Adrenal gland (tissue), 5 donors: ENCODE measurements at regions not wholly inside any gene's neighbourhood (a gene's known extent, or its start where the extent isn't known, plus 50 kb on each side); places are given as distances from the start of the nearest gene placed in this dataset.

ENCODE experiments used
- POLR2A ChIP-seq, 2 donors: fragments of 450-650 bp; IDR thresholded peaks; one replicate each; pipeline ENCODE4 v1.6.1; 2017; ENCODE audit warnings: antibody characterized with exemption in 2 of 2, mild to moderate bottlenecking in 2 of 2, moderate library complexity in 1 of 2
- TF ChIP-seq, protein P1 (sequence below), 6 experiments: fragments of 450-650 bp in 4 of 6; fragments of 200-600 bp in 2 of 6; sonication (generic) in 1 of 6; IDR thresholded peaks; 1 replicate in 5 of 6; 2 replicates in 1 of 6; pipeline versions ENCODE4 v1.5.1 to v1.8.0; 2016 to 2021; ENCODE audit warnings: antibody characterized with exemption in 6 of 6, mild to moderate bottlenecking in 2 of 6, moderate library complexity in 1 of 6
- donor health status: DM: no; HTN: no; CAD: no.

DNA sequence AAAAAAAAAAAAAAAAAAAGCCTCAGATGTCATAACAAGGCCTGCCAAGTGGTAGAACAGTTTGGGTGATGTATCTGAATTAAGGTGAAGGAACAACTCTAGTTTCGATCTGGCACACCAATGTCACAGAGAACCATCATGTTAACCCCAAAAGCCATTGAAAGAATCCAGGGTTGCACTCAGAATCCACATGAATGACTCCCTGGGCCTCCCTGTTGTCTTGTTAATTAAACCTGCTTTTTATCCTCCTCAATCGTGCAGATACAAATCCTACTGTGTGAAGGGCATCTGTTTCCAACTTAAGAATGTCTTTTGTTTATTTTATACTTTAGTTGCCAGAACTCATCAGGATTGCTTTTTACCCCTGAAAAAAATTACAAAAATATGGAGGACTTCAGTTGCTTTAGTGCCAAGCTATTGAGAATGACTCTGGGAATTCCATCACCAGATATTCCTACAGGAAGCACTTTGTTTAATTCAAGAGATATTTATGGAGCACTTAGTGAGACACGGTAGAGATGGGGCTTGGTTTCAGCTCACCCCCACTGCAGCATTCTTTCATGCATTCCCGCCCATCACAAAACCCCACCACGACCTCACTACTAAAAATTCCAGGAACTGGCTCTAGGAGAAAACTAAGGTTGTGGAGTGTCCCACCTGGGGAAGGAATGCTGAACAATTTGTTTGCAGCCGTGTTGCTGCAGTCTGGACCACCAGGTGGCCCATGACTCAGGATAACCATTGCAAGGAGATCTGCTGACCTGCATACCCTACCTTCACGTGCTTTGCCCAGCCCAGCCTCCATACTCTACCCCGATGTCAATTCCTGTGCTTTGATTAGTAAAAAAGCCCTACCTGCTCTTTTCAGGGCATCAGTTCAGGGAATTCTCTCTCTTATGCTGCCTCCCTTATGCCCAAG lies 63.8 kb upstream of the GPRC5B start:
- TF ChIP-seq, protein P1, sequence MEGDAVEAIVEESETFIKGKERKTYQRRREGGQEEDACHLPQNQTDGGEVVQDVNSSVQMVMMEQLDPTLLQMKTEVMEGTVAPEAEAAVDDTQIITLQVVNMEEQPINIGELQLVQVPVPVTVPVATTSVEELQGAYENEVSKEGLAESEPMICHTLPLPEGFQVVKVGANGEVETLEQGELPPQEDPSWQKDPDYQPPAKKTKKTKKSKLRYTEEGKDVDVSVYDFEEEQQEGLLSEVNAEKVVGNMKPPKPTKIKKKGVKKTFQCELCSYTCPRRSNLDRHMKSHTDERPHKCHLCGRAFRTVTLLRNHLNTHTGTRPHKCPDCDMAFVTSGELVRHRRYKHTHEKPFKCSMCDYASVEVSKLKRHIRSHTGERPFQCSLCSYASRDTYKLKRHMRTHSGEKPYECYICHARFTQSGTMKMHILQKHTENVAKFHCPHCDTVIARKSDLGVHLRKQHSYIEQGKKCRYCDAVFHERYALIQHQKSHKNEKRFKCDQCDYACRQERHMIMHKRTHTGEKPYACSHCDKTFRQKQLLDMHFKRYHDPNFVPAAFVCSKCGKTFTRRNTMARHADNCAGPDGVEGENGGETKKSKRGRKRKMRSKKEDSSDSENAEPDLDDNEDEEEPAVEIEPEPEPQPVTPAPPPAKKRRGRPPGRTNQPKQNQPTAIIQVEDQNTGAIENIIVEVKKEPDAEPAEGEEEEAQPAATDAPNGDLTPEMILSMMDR (IDR thresholded peaks at IDR 0.05): no peak
- no peak for TF ChIP-seq POLR2A (IDR thresholded peaks at IDR 0.05)
